Activated CD8-positive, alpha-beta memory T cell treated with anti-CD3 and anti-CD28 coated beads, Interleukin-2, amount 50 U/mL, for 1 hour (primary cell): ENCODE measurements at regions not wholly inside any gene's neighbourhood (a gene's known extent, or its start where the extent isn't known, plus 50 kb on each side); places are given as distances from the start of the nearest gene placed in this dataset.

ENCODE experiments used
- DNase-seq: peaks from one replicate; pipeline ENCODE4 v3.0.0-alpha.2; 2020; ENCODE audit errors: extremely low read depth

DNA sequence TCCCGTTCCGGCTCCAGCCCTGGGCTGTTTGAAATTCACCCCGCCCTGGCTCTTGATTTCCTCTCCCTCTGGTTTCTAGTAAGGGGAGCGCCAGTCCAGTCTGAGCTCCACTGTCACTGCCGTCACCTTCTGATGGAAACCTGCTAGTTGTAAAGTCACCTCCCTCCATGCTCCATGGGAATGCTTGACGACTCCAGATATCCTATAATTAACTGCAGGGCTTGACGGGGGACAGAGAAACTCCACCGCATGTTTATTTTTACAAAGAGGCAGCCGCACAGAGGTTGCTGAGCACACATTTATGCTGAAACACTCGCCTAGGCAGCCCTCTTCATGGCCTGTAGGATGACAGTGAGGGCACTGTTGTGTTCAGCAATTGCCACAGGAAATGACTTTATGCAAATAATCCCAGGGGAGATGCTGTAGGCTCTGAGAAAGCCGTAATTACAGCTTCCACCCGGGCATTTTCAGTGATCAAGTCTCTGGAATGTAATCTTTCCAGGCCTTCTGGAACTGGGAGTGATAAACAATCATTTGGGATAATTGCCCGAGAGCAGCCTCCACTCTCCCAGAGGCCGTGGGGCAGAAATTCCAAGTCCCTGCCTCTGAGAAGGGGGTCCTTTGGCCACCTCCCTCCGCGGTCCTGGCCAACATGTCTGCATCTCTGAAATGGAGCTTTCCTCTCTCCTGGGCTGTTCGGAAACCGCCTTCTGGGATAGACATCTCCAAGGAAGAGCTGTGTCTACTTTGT is 300.5 kb downstream of the KLF6 start:
- no peak for DNase-seq

DNA sequence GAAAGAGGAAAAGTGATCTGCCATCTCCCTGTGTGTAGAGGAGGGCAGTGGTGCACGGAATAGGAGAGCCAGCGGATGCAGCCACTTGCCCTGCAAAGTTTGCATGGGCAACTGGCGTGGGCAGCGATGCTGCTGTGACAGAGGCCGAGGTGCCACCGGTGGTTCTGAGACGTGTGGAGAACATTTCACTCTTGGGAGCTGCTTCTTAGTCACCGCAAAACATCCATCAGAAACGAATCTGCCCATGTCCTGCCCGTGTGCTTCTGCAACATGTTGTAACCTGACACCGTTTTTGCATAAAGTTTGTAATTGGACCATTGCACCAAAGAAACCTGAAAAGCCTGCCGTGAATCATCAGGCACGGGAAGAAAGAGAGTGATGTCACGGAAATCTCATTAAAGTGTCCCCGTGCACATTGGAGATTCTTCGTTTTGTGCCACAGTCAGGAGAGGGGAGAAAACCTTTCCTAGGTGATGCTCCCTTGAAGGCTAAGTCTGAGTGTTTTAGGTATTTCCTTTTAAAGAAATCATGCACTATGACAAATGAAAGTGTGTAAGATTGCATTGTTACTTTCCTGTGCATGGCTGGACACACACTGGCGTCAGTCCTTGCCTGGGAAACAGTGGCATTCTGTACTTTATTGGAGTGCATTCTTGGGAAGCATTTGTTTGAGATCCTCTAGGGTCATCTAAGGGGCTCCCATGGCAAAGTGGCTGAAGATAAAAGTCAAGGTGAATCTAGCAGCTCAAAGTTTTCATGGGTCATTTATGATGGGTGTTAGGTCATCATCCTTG is 302.6 kb downstream of the KLF6 start:
- no peak for DNase-seq

DNA sequence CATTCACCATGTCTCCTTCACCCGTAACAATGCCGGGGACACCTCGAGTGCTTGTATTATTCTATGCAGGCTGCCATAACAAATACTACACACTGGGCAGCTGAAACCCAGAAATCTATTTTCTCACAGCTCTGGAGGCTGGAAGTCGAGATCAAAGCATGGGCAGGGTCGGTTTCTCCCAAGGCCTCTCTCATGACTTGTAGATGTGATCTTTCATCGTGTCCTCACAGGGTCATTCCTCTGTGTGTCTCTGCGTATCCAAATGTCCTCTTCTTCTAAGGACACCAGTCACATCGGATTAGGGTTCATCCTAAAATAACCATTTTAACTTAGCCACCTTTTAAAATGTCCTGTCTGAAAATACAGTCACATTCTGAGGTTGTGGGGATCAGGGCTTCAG is 303.5 kb downstream of the KLF6 start:
- no peak for DNase-seq

GRCh38 chr10:3480990-3481315 is 304.1 kb downstream of the KLF6 start:
- DNase-seq = no peak

DNA sequence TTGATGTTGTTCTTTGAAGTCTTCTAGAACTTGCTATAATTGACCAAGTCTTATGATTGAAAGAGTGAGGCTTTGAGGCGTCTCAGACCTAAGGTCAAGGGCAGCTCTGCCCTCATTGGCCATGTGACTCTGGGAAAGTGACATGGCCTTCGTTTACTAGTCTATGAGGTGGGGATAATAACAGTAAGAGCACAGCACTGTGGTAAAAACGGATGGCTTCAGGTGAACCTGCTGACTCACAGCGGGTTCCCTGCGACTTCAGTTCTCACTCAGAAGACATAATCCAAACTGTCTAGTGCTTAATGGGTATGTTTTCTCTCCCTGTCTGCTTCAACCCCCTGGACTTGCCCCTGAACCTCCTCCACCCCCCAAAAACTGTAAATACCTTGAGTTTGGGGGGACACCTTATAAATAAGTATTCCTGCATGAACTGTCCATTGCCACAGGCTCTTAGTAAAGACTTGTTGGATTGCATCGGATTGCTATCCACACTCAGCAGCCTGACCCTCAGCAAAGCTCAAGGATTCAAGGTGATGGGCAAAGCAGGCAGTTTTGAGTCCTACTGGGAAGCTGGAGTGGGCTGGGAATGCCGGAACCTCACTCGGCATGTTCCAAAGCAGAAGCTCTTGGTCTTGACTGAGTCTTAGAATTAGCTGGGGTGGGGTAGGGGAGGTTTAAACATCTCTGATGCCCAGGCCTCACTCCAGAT is 304.6 kb downstream of the KLF6 start:
- no peak for DNase-seq

DNA sequence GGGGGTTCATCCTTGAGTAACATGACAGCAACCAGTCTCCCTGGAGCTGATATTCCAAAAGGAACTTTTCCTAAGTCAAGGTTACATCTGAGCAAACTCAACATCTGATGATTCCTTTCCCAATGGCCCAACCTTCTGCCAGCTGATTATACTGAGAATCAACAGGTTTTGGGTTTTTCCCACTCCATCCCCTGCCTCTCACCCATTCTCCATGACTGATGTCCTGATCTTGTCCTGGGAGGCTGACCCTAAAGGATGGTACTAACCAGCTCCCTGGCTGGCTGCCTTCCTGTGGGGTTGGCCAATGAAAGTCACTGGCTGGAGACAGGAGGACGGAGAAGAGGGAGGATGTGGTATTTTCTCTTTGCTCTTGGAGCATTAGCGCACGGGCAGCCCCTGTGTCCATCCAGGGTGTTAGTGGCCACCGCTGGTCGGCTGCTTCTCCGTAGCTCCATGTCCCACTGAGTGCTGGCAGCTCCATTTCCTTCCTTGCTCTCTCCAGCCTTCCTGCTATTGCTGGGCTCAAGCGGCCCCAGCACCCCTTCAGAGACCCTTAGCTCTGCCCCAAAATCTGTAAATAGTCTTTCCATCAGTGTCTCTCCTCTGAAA is 306.2 kb upstream of the PITRM1 start:
- DNase-seq = no peak

DNA sequence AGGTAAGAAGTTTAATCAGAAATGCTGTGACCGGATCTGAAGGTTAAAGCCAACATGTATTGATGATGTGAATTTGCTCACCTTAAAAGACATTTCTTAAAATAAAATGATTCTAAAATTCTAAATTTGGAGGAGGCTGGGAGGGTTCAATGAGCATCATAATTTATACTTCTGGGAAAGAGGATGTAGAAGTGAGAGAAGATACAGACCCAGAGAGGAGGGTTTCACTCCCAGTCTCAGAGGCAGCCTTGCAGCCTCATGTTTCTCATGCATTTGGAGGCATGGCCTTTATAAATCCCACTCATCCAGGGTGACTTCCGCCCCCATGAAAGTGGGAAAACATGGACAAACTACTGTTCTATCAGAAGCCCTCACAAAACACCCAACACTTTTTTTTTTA is 305.6 kb upstream of the PITRM1 start:
- no peak for DNase-seq

DNA sequence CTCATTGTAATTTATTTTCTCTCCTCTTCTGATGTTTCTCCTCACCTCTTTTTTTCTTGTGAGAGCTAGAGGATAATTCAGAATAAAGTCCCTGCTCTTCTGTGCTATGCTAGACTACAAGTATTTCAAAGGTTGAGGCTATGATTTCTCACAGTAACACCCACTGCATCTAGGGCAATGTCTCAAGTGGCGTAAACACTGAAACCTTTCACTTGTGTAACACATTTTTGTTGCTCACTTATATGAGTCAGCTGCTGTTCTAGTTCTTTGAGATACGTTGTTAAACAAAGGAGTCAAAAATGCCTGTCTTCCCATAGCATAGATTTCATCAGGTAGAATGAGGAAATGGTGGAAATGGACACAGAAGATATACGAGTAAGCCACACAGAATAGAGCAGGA is 305.1 kb upstream of the PITRM1 start:
- DNase-seq = no peak

- no peak for DNase-seq
These were observed 304.3 kb upstream of the PITRM1 start for GRCh38 chr10:3476640-3477448.

DNA sequence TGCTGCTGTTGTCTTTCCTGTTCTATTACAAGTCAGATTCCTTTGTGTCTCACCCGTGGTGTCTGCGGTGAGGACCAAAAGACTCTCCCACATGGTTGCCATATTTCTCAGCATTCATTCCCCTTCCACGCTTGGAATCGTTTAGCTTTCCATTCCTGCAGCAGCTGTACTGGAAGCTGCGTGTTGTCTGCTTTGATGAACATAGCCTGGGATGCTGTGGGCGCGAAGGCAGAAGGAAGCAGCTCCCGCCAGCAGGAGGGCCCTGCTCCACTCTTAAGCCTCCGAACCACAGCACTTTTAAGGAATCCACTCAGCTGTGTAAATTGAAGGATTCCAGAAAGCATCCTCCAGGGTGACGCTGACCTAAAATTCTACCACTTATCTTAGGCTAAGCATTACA is 303.6 kb upstream of the PITRM1 start:
- no peak for DNase-seq

DNA sequence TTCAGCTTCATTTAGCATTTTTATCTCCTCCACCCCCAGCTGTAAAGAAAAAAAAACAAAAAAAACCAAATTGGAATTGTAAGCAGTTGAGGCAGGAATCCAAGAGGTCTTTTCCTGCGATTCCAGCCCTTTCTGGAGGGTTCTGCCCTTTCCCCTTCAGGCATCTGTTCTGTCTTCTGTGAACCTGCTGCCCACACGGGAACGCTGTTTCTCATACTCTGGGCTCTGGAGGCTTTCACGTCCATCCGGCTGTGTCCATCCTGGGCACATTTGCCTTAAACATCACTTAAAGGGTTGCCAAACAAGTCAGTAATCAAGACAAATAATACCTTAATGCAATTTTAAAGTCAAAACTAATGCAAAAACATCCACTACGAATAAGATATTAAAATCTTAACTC is 302.8 kb upstream of the PITRM1 start:
- DNase-seq = no peak

DNA sequence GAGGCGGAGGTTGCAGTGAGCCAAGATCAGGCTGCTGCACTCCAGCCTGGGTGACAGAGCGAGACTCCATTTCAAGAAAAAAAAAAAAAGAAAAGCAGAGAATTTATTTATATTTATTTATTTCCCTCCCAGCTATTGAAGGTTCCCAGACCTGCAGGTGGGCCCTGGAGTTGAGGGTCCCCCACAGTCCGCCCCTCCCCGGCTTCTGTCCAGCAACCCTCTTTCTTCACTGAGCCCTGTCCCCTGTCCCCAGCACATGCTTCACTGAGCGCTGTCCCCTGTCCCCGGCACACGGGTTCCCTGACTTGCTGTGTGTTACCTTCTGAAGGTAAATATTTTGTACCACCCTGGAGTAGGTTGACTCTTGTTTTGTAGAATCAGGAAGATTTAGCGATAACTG is 301.7 kb upstream of the PITRM1 start:
- DNase-seq = no peak

DNA sequence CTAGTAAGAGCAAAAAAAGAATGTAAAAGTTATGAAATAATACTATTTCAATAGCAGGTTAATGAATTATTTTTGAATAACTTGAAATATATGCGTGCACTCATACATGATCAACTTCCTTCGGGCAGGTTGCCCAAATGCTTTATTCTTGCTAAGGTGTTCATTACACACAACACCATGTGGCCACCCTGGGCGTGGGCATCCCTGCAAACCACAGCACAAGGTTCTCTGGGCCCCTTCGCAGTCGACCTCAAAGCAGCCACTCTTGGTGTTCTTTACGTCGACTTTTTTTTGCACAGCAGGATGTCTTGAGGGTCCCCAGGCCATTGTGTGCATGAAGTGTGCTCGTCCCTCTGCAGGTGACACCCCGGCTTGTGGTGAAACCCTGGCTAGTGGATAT is 300.7 kb upstream of the PITRM1 start:
- no peak for DNase-seq

DNA sequence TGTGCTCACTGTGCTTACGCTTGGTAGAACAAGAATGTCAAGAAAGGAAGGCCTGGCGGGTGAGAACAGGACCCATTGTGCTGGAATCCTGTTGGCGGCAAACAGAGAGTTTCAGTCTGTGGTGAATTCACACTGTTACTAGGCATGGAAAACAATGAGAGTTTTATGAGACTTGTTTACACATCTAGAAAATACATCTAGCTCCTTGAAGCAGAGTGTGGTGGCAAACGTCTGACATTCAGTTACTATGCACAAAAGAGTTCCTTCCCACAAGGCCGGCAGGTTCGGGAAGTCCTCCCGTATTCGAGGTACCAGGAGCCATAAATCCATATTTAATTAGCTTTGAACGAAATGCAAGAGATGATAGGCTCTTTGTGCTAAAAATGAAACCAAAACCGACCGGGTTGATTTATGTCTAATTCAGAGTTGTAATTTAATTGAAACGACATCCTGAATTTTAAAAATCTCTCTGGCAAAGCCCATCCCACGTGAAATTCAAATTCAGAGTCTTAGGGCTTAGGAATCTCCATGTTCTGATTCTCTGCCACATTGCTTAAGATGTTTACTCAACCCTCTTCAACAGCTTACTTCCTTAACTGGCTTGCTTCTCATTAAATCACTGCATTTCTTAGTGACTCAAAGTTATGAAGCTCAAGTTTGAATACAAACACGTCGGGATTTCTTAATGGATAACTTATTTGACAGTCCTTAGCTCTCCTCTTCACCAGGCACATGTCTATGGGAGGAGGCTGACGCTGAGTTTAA is 299.9 kb upstream of the PITRM1 start:
- DNase-seq = no peak

- no peak for DNase-seq
These were observed 299.3 kb upstream of the PITRM1 start for GRCh38 chr10:3471927-3472286.

DNA sequence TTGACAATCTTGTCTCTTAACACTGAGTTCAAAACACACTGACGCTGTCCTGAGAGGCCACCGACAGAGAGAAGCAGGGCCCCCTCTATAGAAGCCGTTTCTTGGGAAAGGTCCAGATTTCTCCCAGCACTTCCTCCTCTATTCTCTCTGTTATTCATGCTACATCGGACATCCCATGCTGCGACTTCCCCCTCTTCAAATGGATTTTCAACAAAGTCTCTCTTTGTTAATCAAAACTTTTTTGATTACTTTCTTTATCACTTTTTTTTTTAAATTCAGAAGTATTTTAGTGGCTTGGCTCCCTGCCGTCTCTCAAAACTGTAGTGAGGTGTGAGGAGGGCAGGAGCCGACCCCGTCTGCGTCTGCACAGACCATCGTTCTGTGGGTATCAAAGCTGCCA is 298.9 kb upstream of the PITRM1 start:
- DNase-seq = no peak

GRCh38 chr10:3470191-3470590 is 297.6 kb upstream of the PITRM1 start:
- DNase-seq = no peak

DNA sequence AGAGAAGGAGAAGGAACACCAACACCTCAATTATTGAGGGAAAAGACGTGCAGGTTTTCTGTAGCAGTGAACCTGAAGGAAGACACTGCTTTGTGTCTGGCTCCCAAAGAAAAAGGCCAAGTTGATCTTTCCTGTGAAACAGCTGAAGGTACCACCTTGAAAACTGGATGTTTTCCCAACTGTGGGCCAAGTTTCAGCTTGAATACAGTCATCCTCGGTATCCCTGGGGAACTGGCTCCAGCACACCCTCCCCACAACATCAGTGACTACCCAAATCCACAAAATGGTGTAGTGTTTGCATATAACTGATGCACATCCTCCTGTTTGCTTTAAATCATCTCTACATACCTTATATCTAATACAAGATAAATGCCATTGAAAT is 297.0 kb upstream of the PITRM1 start:
- no peak for DNase-seq

- DNase-seq = no peak
These were observed 296.5 kb upstream of the PITRM1 start for GRCh38 chr10:3468919-3469638.
